Astrocyte (in vitro differentiated cells and primary cell): ENCODE measurements at regions not wholly inside any gene's neighbourhood (a gene's known extent, or its start where the extent isn't known, plus 50 kb on each side); places are given as distances from the start of the nearest gene placed in this dataset.
"Not testable (repeated sequence)": the region's sequence is repeated elsewhere in the genome, so short reads cannot be mapped to it uniquely, and the experiment has no call there.

ENCODE experiments used
- DNase-seq: peaks from one replicate; pipeline ENCODE4 v3.0.0-alpha.2; 2010; ENCODE audit warnings: low read depth
- FAIRE-seq: peaks from 2 replicates; lab custom pipeline; 2011; peaks lifted over from hg19 to GRCh38; lab: Jason Lieb, UNC
- H2AFZ ChIP-seq: 2 replicates; pipeline ENCODE4 v1.6.0; 2012; ENCODE audit warnings: low read depth, low read length, inconsistent platforms
- H3K27ac ChIP-seq: 2 replicates; pipeline ENCODE4 v1.5.1; 2011; ENCODE audit warnings: low read depth, low read length, inconsistent platforms
- H3K27me3 ChIP-seq: 2 replicates; pipeline ENCODE4 v1.6.0; 2011; ENCODE audit warnings: low read length, inconsistent platforms; ENCODE audit not compliant: insufficient read depth
- H3K36me3 ChIP-seq: 2 replicates; pipeline ENCODE4 v1.5.1; 2011; ENCODE audit warnings: low read length, inconsistent platforms; ENCODE audit not compliant: insufficient read depth
- H3K4me1 ChIP-seq: 2 replicates; pipeline ENCODE4 v1.5.1; 2011; ENCODE audit warnings: low read length, inconsistent platforms; ENCODE audit not compliant: insufficient read depth
- H3K4me2 ChIP-seq: 2 replicates; pipeline ENCODE4 v1.6.0; 2012; ENCODE audit warnings: low read length, inconsistent platforms
- H3K4me3 ChIP-seq: 2 replicates; pipeline ENCODE4 v1.5.1; 2011; ENCODE audit warnings: low read depth, mild to moderate bottlenecking, low read length, inconsistent platforms; ENCODE audit not compliant: insufficient read depth
- H3K79me2 ChIP-seq: 2 replicates; pipeline ENCODE4 v1.6.0; 2012; ENCODE audit warnings: mild to moderate bottlenecking, low read length, inconsistent platforms; ENCODE audit not compliant: insufficient read depth
- H3K9ac ChIP-seq: 2 replicates; pipeline ENCODE4 v1.6.0; 2012; ENCODE audit warnings: mild to moderate bottlenecking, low read length, inconsistent platforms
- H3K9me3 ChIP-seq: 2 replicates; pipeline ENCODE4 v1.5.1; 2012; ENCODE audit warnings: low read depth, mild to moderate bottlenecking, low read length, inconsistent platforms; ENCODE audit not compliant: insufficient read depth
- H4K20me1 ChIP-seq: 2 replicates; pipeline ENCODE4 v1.6.0; 2012; ENCODE audit warnings: low read length, inconsistent platforms; ENCODE audit not compliant: insufficient read depth
- H3K27ac Mint-ChIP-seq: one replicate; pipeline ENCODE4 v1.8.0; 2021; ENCODE audit warnings: mild to moderate bottlenecking, mixed read lengths; ENCODE audit not compliant: unreplicated experiment
- H3K27me3 Mint-ChIP-seq: one replicate; pipeline ENCODE4 v1.8.0; 2021; ENCODE audit warnings: low read depth, mixed read lengths; ENCODE audit not compliant: unreplicated experiment
- H3K36me3 Mint-ChIP-seq: one replicate; pipeline ENCODE4 v1.8.0; 2021; ENCODE audit warnings: low read depth, mixed read lengths; ENCODE audit not compliant: unreplicated experiment
- H3K4me1 Mint-ChIP-seq: one replicate; pipeline ENCODE4 v1.8.0; 2021; ENCODE audit warnings: low read depth, mixed read lengths; ENCODE audit not compliant: unreplicated experiment
- H3K4me3 Mint-ChIP-seq: one replicate; pipeline ENCODE4 v1.8.0; 2021; ENCODE audit warnings: mild to moderate bottlenecking, moderate library complexity, mixed read lengths; ENCODE audit not compliant: unreplicated experiment
- H3K9me3 Mint-ChIP-seq: one replicate; pipeline ENCODE4 v1.8.0; 2021; ENCODE audit warnings: mild to moderate bottlenecking, mixed read lengths; ENCODE audit not compliant: unreplicated experiment
- EZH2 ChIP-seq: IDR thresholded peaks from 2 replicates; pipeline ENCODE4 v1.6.1; 2012; ENCODE audit warnings: mild to moderate bottlenecking, low read length, inconsistent platforms; ENCODE audit not compliant: insufficient read depth
- TF ChIP-seq, protein P1 (sequence below): IDR thresholded peaks from 2 replicates; pipeline ENCODE4 v1.5.1; 2011; ENCODE audit warnings: low read depth, mild to moderate bottlenecking, inconsistent platforms, low read length, moderate library complexity; ENCODE audit not compliant: insufficient read depth

DNA sequence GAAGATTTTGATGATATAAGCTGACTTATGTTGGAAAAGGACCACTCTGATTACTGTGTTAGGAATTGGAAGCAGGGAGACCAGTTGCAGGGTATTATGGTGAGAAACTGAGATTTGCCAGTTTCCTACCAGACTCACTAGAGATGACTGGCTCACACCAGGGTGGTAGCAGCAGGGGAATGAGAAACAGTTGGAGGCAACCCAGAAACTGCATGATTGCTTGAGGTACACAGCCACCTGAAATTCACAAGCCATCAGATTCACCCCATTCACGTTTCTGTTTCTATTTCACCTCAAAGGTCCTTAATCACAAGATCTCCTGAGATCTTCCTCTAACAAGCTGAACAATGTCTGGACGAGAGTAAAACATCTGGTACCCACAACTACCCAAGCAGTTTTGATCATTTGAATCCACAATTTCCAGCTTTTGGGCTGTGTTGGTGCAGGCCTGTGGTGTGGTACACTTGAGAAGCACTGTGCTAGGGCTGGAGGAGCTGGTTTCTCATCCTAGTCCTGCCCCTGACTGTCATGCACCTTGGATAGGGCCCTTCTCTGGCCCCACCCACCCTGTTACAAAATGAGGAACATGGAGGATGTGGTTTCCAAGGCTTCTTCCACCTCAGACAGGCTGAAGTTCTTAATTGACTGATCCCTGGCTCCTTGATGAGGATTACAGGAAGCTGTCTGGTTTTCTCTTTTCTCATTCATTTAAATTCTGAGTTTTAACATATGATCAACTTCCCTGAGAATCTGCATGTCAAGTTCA, 233.4 kb downstream of the INSC start:
- no peaks in the 10 kb centered on the region for H3K4me1 ChIP-seq

DNA sequence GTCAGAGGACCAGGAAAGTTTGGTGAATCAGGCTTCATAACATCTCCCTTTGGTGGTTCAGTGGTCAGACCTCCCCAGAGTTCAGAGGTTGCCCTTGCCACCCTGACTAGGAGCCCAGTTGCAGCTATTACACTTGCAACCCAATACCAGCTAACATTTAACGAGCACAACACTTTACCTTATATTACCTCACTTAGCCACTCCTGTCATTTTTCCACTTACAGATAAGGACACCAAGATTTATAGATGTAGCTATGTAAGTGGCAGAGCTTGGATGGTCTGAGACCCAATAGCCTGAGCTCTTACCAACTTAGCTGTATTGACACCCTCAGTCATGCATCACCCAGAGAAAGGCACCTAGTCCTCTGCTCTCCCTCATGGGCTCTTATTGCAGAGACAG, 234.7 kb downstream of the INSC start:
- TF ChIP-seq EZH2: no peak
- TF ChIP-seq, protein P1, sequence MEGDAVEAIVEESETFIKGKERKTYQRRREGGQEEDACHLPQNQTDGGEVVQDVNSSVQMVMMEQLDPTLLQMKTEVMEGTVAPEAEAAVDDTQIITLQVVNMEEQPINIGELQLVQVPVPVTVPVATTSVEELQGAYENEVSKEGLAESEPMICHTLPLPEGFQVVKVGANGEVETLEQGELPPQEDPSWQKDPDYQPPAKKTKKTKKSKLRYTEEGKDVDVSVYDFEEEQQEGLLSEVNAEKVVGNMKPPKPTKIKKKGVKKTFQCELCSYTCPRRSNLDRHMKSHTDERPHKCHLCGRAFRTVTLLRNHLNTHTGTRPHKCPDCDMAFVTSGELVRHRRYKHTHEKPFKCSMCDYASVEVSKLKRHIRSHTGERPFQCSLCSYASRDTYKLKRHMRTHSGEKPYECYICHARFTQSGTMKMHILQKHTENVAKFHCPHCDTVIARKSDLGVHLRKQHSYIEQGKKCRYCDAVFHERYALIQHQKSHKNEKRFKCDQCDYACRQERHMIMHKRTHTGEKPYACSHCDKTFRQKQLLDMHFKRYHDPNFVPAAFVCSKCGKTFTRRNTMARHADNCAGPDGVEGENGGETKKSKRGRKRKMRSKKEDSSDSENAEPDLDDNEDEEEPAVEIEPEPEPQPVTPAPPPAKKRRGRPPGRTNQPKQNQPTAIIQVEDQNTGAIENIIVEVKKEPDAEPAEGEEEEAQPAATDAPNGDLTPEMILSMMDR: no peak
- no peak for DNase-seq
- no peak overlapping the region for H3K4me2 ChIP-seq
- Mint-ChIP-seq H3K9me3 (no peaks in the 10 kb centered on the region), H3K36me3 (no peaks in the 10 kb centered on the region), H3K27ac (no peak overlapping the region), H3K27me3 (peaks cover 5% of the 10 kb centered on the region), H3K4me1 (no peaks in the 10 kb centered on the region), H3K4me3 (no peak overlapping the region)
- no peaks in the 10 kb centered on the region for H3K27me3 ChIP-seq
- no peaks in the 10 kb centered on the region for H3K4me1 ChIP-seq
- H3K9ac ChIP-seq: no peak overlapping the region
- H3K36me3 ChIP-seq: no peaks in the 10 kb centered on the region
- no peaks in the 10 kb centered on the region for H3K9me3 ChIP-seq
- H3K27ac ChIP-seq: no peak overlapping the region
- no peaks in the 10 kb centered on the region for H4K20me1 ChIP-seq
- no peak overlapping the region for H2AFZ ChIP-seq
- no peak for FAIRE-seq
- no peaks in the 10 kb centered on the region for H3K79me2 ChIP-seq
- H3K4me3 ChIP-seq: no peak overlapping the region

More for the DNA sequence above, 233.4 kb downstream of the INSC start:
- no peak overlapping the region for H3K4me2 ChIP-seq
- no peaks in the 10 kb centered on the region for H3K36me3 ChIP-seq
- H3K79me2 ChIP-seq: no peaks in the 10 kb centered on the region
- H3K27ac ChIP-seq: no peak overlapping the region
- H3K27me3 Mint-ChIP-seq: peaks cover 5% of the 10 kb centered on the region
- no peaks in the 10 kb centered on the region for H3K4me1 Mint-ChIP-seq
- no peaks in the 10 kb centered on the region for H3K36me3 Mint-ChIP-seq
- H3K27ac Mint-ChIP-seq: no peak overlapping the region
- H3K27me3 ChIP-seq: no peaks in the 10 kb centered on the region
- TF ChIP-seq, protein P1: no peak
- no peak for TF ChIP-seq EZH2
- no peak overlapping the region for H3K9ac ChIP-seq
- no peaks in the 10 kb centered on the region for H3K9me3 ChIP-seq
- no peak overlapping the region for H3K4me3 Mint-ChIP-seq
- no peaks in the 10 kb centered on the region for H3K9me3 Mint-ChIP-seq
- no peaks in the 10 kb centered on the region for H4K20me1 ChIP-seq
- FAIRE-seq (no peak), DNase-seq (no peak)
- H2AFZ ChIP-seq: no peak overlapping the region
- no peak overlapping the region for H3K4me3 ChIP-seq

DNA sequence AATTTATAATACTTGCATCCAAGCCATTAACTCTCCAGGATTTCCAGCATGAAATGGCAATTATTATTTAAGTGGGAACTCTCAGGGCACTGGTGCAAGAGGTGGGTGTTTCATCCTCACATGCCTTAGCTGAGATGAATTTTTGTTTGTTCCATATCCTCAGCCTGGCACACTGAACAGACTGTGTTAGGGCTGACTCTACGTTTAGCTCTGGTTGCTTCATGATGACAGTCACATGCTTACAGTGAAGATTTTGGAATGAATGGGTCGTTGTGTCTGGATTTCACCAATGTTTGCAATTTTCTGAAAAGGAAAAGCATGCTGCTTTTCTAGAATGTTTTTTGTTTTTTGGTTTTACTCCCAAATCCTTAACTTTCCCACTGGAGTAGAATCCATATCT, 246.6 kb downstream of the INSC start:
- no peaks in the 10 kb centered on the region for H3K27me3 Mint-ChIP-seq
- H3K36me3 Mint-ChIP-seq: no peaks in the 10 kb centered on the region
- no peak overlapping the region for H3K9ac ChIP-seq
- H4K20me1 ChIP-seq: no peaks in the 10 kb centered on the region
- FAIRE-seq (no peak), DNase-seq (no peak)
- no peak overlapping the region for H3K27ac Mint-ChIP-seq
- no peak overlapping the region for H3K4me3 Mint-ChIP-seq
- H3K27ac ChIP-seq: no peak overlapping the region
- no peak overlapping the region for H2AFZ ChIP-seq
- no peaks in the 10 kb centered on the region for H3K27me3 ChIP-seq
- no peaks in the 10 kb centered on the region for H3K4me1 Mint-ChIP-seq
- H3K36me3 ChIP-seq: no peaks in the 10 kb centered on the region
- TF ChIP-seq EZH2: no peak
- TF ChIP-seq, protein P1: no peak
- H3K4me1 ChIP-seq: no peaks in the 10 kb centered on the region
- H3K9me3 Mint-ChIP-seq: peaks cover 3% of the 10 kb centered on the region
- H3K9me3 ChIP-seq: no peaks in the 10 kb centered on the region
- H3K79me2 ChIP-seq: no peaks in the 10 kb centered on the region
- H3K4me2 ChIP-seq: no peak overlapping the region
- H3K4me3 ChIP-seq: no peak overlapping the region

DNA sequence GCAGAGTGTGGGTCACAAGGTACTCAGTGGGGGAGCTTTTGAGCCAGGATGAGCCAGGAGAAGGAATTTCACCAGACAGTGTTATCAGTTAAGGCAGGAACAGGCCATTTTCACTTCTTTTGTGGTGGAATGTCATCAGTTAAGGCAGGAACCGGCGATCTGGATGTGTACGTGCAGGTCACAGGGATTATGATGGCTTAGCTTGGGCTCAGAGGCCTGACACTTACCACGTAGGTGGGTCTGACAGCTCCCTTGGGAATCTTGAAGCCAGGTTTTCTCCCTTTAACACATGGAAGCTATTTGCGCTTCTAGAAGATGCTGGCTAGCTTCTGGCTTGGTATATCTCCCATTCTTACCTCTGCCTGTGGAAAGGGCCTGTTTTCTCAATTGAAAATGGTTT, 250.6 kb downstream of the INSC start:
- H3K4me1 ChIP-seq, H3K9ac ChIP-seq, DNase-seq, H3K4me3 ChIP-seq, H3K36me3 ChIP-seq, H3K9me3 ChIP-seq, H3K27ac Mint-ChIP-seq, H2AFZ ChIP-seq, H3K36me3 Mint-ChIP-seq, H3K9me3 Mint-ChIP-seq, FAIRE-seq, H3K27ac ChIP-seq, H3K27me3 ChIP-seq, H3K27me3 Mint-ChIP-seq, H4K20me1 ChIP-seq, H3K4me3 Mint-ChIP-seq, H3K4me2 ChIP-seq, H3K79me2 ChIP-seq, H3K4me1 Mint-ChIP-seq: not testable (repeated sequence)
